ENCODE measurements at regions not wholly inside any gene's neighbourhood (a gene's known extent, or its start where the extent isn't known, plus 50 kb on each side); places are given as distances from the start of the nearest gene placed in this dataset.
"Not testable (repeated sequence)": the region's sequence is repeated elsewhere in the genome, so short reads cannot be mapped to it uniquely, and the experiment has no call there.

- H3K4me3 Mint-ChIP-seq (ENCODE audit: unreplicated experiment): no peak overlapping the region
- DNase-seq (ENCODE audit: low spot score): no peak
- H3K4me1 Mint-ChIP-seq (ENCODE audit: unreplicated experiment): peaks cover 38% of the 10 kb centered on the region
- TF ChIP-seq, protein P1, sequence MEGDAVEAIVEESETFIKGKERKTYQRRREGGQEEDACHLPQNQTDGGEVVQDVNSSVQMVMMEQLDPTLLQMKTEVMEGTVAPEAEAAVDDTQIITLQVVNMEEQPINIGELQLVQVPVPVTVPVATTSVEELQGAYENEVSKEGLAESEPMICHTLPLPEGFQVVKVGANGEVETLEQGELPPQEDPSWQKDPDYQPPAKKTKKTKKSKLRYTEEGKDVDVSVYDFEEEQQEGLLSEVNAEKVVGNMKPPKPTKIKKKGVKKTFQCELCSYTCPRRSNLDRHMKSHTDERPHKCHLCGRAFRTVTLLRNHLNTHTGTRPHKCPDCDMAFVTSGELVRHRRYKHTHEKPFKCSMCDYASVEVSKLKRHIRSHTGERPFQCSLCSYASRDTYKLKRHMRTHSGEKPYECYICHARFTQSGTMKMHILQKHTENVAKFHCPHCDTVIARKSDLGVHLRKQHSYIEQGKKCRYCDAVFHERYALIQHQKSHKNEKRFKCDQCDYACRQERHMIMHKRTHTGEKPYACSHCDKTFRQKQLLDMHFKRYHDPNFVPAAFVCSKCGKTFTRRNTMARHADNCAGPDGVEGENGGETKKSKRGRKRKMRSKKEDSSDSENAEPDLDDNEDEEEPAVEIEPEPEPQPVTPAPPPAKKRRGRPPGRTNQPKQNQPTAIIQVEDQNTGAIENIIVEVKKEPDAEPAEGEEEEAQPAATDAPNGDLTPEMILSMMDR (IDR thresholded peaks at IDR 0.05; ENCODE audit: unreplicated experiment): no peak
- H3K9me3 Mint-ChIP-seq (ENCODE audit: unreplicated experiment): no peaks in the 10 kb centered on the region
- no peaks in the 10 kb centered on the region for H3K36me3 Mint-ChIP-seq (ENCODE audit: low read depth, unreplicated experiment)
- no peak overlapping the region for H3K27ac Mint-ChIP-seq (ENCODE audit: unreplicated experiment)
- no peaks in the 10 kb centered on the region for H3K27me3 Mint-ChIP-seq (ENCODE audit: unreplicated experiment)
Observed at GRCh38 chr4:18113710-18114331, 92.3 kb upstream of the LCORL start.

DNA sequence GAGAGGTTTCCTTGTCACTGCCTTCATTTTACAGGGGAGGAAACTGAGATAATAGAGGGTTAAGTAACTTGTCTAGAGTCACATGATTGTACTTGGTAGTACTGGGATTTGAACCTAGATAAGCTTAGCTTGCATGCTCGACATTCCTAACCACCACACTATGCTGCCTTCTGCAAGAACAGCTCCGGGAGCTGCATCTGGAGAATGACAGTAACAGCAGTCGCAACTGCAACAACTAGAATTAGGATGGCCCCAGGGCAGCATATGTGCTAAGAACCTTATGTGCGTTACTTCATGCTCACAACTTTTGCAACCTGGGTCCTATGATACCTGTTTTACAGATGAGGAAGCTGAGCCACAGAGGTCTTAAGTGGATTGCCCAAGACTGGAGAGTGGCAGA, 89.5 kb upstream of the LCORL start:
- no peaks in the 10 kb centered on the region for H3K9me3 Mint-ChIP-seq (ENCODE audit: unreplicated experiment)
- no peaks in the 10 kb centered on the region for H3K36me3 Mint-ChIP-seq (ENCODE audit: low read depth, unreplicated experiment)
- H3K4me3 Mint-ChIP-seq (ENCODE audit: unreplicated experiment): no peak overlapping the region
- DNase-seq (ENCODE audit: low spot score): no peak
- H3K27me3 Mint-ChIP-seq (ENCODE audit: unreplicated experiment): no peaks in the 10 kb centered on the region
- no peak overlapping the region for H3K27ac Mint-ChIP-seq (ENCODE audit: unreplicated experiment)
- peaks cover 36% of the 10 kb centered on the region for H3K4me1 Mint-ChIP-seq (ENCODE audit: unreplicated experiment)
- TF ChIP-seq, protein P1 (IDR thresholded peaks at IDR 0.05; ENCODE audit: unreplicated experiment): no peak

GRCh38 chr4:18110099-18110498, 88.5 kb upstream of the LCORL start:
- TF ChIP-seq, protein P1 (IDR thresholded peaks at IDR 0.05; ENCODE audit: unreplicated experiment): no peak
- no peaks in the 10 kb centered on the region for H3K27me3 Mint-ChIP-seq (ENCODE audit: unreplicated experiment)
- no peak for DNase-seq (ENCODE audit: low spot score)
- H3K9me3 Mint-ChIP-seq (ENCODE audit: unreplicated experiment): no peaks in the 10 kb centered on the region
- H3K27ac Mint-ChIP-seq (ENCODE audit: unreplicated experiment): peak overlapping the region; percentile 88
- no peak overlapping the region for H3K4me3 Mint-ChIP-seq (ENCODE audit: unreplicated experiment)
- H3K4me1 Mint-ChIP-seq (ENCODE audit: unreplicated experiment): peaks cover 41% of the 10 kb centered on the region
- no peaks in the 10 kb centered on the region for H3K36me3 Mint-ChIP-seq (ENCODE audit: low read depth, unreplicated experiment)

- peak overlapping the region; percentile 88 for H3K27ac Mint-ChIP-seq (ENCODE audit: unreplicated experiment)
- no peak overlapping the region for H3K4me3 Mint-ChIP-seq (ENCODE audit: unreplicated experiment)
- H3K36me3 Mint-ChIP-seq (ENCODE audit: low read depth, unreplicated experiment): no peaks in the 10 kb centered on the region
- peaks cover 43% of the 10 kb centered on the region for H3K4me1 Mint-ChIP-seq (ENCODE audit: unreplicated experiment)
- H3K27me3 Mint-ChIP-seq (ENCODE audit: unreplicated experiment): no peaks in the 10 kb centered on the region
- DNase-seq (ENCODE audit: low spot score): no peak
- TF ChIP-seq, protein P1 (IDR thresholded peaks at IDR 0.05; ENCODE audit: unreplicated experiment): no peak
- H3K9me3 Mint-ChIP-seq (ENCODE audit: unreplicated experiment): no peaks in the 10 kb centered on the region
Observed at GRCh38 chr4:18109676-18110075, 88.1 kb upstream of the LCORL start.

GRCh38 chr4:18107848-18108528, 86.4 kb upstream of the LCORL start:
- DNase-seq (ENCODE audit: low spot score); H3K9me3 Mint-ChIP-seq (ENCODE audit: unreplicated experiment); H3K4me3 Mint-ChIP-seq (ENCODE audit: unreplicated experiment); H3K27me3 Mint-ChIP-seq (ENCODE audit: unreplicated experiment); H3K27ac Mint-ChIP-seq (ENCODE audit: unreplicated experiment); H3K36me3 Mint-ChIP-seq (ENCODE audit: low read depth, unreplicated experiment): not testable (repeated sequence)
- peaks cover 32% of the 10 kb centered on the region for H3K4me1 Mint-ChIP-seq (ENCODE audit: unreplicated experiment)

All from endothelial cell (in vitro differentiated cells).